ENCODE measurements at regions not wholly inside any gene's neighbourhood (a gene's known extent, or its start where the extent isn't known, plus 50 kb on each side); places are given as distances from the start of the nearest gene placed in this dataset.

DNA sequence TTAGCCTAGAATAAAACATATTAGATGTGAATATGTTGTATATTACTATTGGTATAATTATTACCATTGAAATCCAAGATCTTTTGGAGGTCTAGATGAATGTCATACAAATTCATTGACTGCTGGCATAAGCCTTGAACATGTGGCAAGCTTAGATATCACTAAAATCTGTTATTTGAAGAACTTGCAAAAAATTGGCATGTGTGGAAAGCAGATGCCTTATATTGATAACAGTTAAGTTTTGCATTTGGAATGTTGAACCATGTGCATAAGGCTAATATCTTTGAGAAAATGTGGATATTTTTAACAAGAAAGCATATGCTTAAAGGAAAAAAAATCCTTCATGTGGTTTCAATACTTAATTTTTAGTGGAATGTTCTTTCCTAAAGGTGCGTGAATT, 203.6 kb upstream of the PRICKLE1 start:
- TF ChIP-seq, protein P1, sequence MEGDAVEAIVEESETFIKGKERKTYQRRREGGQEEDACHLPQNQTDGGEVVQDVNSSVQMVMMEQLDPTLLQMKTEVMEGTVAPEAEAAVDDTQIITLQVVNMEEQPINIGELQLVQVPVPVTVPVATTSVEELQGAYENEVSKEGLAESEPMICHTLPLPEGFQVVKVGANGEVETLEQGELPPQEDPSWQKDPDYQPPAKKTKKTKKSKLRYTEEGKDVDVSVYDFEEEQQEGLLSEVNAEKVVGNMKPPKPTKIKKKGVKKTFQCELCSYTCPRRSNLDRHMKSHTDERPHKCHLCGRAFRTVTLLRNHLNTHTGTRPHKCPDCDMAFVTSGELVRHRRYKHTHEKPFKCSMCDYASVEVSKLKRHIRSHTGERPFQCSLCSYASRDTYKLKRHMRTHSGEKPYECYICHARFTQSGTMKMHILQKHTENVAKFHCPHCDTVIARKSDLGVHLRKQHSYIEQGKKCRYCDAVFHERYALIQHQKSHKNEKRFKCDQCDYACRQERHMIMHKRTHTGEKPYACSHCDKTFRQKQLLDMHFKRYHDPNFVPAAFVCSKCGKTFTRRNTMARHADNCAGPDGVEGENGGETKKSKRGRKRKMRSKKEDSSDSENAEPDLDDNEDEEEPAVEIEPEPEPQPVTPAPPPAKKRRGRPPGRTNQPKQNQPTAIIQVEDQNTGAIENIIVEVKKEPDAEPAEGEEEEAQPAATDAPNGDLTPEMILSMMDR (IDR thresholded peaks at IDR 0.05): no peak
- Histone ChIP-seq H3K4me3 (no peak overlapping the region), H3K9me3 (no peaks in the 10 kb centered on the region), H3K27ac (no peak overlapping the region), H3K27me3 (ENCODE audit: insufficient read depth in 3 of 3, low read length in 2 of 3) (no peaks in the 10 kb centered on the region), H3K36me3 (ENCODE audit: insufficient read depth in 1 of 2, low read depth in 1 of 2) (no peaks in the 10 kb centered on the region), H3K4me1 (no peaks in the 10 kb centered on the region)
- intact Hi-C loops (cut with DNase I): no loop called here
- ATAC-seq (no peak), DNase-seq (no peak)
- 96 to 99% (median 98%) methylated on average over 1 of the region's 1 CpG for WGBS, 3 donors

DNA sequence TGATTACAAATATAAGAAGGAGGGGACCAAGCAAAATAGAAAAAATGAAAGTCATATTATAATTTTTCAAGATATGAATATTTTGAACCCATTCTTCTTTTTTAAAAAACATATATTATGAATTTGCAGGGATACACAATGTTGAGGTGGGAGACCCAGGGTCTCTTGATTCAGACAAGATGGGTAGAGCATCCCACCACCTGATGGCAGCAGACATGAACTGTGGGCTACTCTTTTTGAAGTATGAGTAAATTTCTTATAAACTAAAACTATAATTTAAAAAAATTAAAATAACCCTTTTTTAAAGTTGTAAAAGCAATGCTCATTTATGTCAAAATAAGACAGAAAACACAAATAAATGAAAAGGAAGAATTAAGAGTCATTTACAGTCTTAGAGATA, 202.7 kb upstream of the PRICKLE1 start:
- DNase-seq: no peak
- intact Hi-C loops (cut with DNase I): no loop called here
- TF ChIP-seq, protein P1 (IDR thresholded peaks at IDR 0.05): no peak
- Histone ChIP-seq H3K4me1 (no peaks in the 10 kb centered on the region), H3K4me3 (no peak overlapping the region), H3K36me3 (ENCODE audit: insufficient read depth in 1 of 2, low read depth in 1 of 2) (no peaks in the 10 kb centered on the region), H3K27me3 (ENCODE audit: insufficient read depth in 3 of 3, low read length in 2 of 3) (no peaks in the 10 kb centered on the region), H3K9me3 (no peaks in the 10 kb centered on the region), H3K27ac (no peak overlapping the region)
- no peak for ATAC-seq

DNA sequence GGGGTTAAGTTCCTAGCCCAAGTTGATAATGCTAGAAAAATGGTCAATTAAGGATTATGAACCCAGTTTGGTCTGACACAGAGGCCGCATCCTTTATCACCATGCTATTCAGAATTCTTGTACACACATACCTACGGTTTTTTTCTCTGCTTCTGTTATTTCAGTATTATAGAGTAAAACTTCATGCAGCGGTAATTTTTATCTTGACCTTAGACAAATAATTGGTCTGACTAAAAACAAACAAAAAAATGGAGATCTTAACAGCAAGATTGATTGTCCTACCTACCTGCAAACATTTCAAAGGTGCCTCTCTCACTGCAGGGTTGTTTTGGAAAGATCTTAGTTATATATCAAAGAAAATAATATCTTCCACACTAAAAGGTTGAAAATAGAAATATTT, 201.9 kb upstream of the PRICKLE1 start:
- no peaks in the 10 kb centered on the region for H3K27me3 ChIP-seq (ENCODE audit: insufficient read depth in 3 of 3, low read length in 2 of 3)
- TF ChIP-seq, protein P1 (IDR thresholded peaks at IDR 0.05): no peak
- ATAC-seq: no peak
- no peaks in the 10 kb centered on the region for H3K9me3 ChIP-seq
- no peak overlapping the region for H3K4me3 ChIP-seq
- DNase-seq: no peak
- intact Hi-C loops (cut with DNase I): no loop called here
- no peaks in the 10 kb centered on the region for H3K36me3 ChIP-seq (ENCODE audit: insufficient read depth in 1 of 2, low read depth in 1 of 2)
- 92 to 96% (median 96%) methylated on average over 3 of the region's 3 CpGs for WGBS, 3 donors
- H3K27ac ChIP-seq: no peak overlapping the region
- H3K4me1 ChIP-seq: no peaks in the 10 kb centered on the region

DNA sequence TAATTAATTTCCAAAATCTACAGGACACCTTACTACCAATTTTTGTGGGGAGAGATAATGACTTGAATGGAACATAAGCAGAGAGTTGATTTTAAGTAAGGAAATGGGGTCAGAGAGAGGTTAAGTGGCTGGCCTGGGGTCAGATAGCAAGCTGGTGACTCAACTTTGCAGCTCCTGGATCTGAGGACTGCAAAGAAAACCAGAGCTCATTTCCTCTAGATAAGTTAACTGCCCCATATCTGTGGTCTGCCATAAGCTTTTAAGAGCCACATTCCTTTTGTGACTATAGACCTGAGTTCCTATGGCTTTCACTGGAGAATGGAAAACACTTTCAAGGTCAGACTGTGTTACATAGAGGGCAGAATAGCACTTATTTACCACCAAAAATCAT, 201.2 kb upstream of the PRICKLE1 start:
- H3K4me1 ChIP-seq: no peaks in the 10 kb centered on the region
- intact Hi-C loops (cut with DNase I): no loop called here
- TF ChIP-seq, protein P1 (IDR thresholded peaks at IDR 0.05): no peak
- DNase-seq (no peak), ATAC-seq (no peak)
- H3K4me3 ChIP-seq: no peak overlapping the region
- no peaks in the 10 kb centered on the region for H3K36me3 ChIP-seq (ENCODE audit: insufficient read depth in 1 of 2, low read depth in 1 of 2)
- H3K9me3 ChIP-seq: no peaks in the 10 kb centered on the region
- H3K27me3 ChIP-seq (ENCODE audit: insufficient read depth in 3 of 3, low read length in 2 of 3): no peaks in the 10 kb centered on the region
- H3K27ac ChIP-seq: no peak overlapping the region

DNA sequence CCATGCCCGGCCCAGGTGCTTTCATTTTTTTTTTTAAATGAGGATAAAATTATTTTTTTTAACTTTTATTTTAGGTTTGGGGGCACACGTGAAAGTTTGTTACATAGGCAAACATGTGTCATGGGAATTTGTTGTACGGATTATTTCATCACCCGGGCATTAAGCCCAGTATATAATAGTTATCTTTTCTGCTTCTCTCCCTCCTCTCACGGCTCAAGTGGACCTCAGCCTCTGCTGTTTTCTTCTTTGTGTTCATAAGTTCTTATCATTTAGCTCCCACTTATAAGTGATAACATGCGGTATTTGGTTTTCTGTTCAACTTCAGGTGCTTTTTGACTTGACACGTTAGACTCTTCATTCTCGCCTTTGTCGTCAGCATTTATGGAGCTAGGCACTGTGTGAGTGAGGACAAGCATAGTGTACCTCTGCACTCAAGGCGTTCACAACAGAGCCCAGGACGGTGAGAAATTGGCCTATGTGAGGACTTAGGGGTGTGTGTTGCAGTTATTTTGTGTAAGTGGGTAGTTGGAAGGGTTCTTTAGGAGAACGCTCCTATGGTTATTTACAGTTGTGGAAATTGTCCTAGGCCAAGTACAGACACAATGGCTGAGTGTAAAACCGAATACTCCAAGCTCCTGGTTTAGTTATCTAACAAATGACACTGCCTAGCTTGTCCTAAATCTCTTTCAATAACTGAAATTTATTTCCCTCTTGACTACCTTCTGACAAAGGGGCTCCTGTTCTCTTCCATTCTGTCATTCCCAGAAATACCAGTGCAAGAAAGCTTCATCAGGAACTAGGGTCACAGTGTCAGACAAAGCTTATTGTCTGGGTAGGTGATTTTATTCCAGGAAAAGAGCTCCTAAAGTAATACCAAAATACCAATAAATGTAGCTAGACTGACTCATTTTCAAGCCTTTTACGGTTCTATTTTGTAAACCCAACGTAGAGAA, 200.5 kb upstream of the PRICKLE1 start:
- DNase-seq: no peak
- Histone ChIP-seq H3K9me3 (no peaks in the 10 kb centered on the region), H3K27me3 (ENCODE audit: insufficient read depth in 3 of 3, low read length in 2 of 3) (no peaks in the 10 kb centered on the region), H3K4me1 (no peaks in the 10 kb centered on the region), H3K27ac (no peak overlapping the region), H3K36me3 (ENCODE audit: insufficient read depth in 1 of 2, low read depth in 1 of 2) (no peaks in the 10 kb centered on the region), H3K4me3 (no peak overlapping the region)
- TF ChIP-seq, protein P1 (IDR thresholded peaks at IDR 0.05): no peak
- intact Hi-C loops (cut with DNase I): no loop called here
- no peak for ATAC-seq
- 76 to 85% (median 83%) methylated on average over 15 of the region's 15 CpGs for WGBS, 3 donors
